HT-29 (cell line): ENCODE measurements at regions not wholly inside any gene's neighbourhood (a gene's known extent, or its start where the extent isn't known, plus 50 kb on each side); places are given as distances from the start of the nearest gene placed in this dataset.
"Not testable (repeated sequence)": the region's sequence is repeated elsewhere in the genome, so short reads cannot be mapped to it uniquely, and the experiment has no call there.

ENCODE experiments used
- DNase-seq: peaks from one replicate; pipeline ENCODE4 v3.0.0-alpha.2; 2015; ENCODE audit warnings: low spot score

GRCh38 chr2:133878326-133878725 is 310.1 kb upstream of the NCKAP5 start:
- no peak for DNase-seq

GRCh38 chr2:133879703-133880102 is 311.4 kb upstream of the NCKAP5 start:
- no peak for DNase-seq

GRCh38 chr2:133882159-133882558 is 313.9 kb upstream of the NCKAP5 start:
- DNase-seq: not testable (repeated sequence)

- no peak for DNase-seq
These were observed 316.6 kb upstream of the NCKAP5 start for GRCh38 chr2:133884739-133885381.

DNA sequence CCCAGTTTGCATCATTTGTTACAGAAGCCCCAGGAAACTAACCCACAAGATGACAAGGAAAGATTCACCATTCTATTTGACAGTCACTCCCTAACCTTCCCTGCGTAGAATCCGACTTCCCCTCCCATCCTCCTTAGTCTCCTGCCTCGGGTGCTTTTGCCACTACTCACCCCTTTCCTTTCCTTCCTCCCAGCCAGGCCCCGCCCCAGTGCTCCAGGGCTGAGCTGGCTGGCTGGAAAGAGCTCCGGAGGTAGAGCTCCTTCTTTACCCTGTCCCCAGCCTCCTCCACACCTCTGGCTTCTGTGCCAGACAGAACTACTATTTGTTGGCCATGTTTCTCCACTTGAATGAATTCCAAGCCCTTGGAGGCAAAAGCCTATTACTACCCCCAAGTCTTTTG is 317.6 kb upstream of the NCKAP5 start:
- no peak for DNase-seq

DNA sequence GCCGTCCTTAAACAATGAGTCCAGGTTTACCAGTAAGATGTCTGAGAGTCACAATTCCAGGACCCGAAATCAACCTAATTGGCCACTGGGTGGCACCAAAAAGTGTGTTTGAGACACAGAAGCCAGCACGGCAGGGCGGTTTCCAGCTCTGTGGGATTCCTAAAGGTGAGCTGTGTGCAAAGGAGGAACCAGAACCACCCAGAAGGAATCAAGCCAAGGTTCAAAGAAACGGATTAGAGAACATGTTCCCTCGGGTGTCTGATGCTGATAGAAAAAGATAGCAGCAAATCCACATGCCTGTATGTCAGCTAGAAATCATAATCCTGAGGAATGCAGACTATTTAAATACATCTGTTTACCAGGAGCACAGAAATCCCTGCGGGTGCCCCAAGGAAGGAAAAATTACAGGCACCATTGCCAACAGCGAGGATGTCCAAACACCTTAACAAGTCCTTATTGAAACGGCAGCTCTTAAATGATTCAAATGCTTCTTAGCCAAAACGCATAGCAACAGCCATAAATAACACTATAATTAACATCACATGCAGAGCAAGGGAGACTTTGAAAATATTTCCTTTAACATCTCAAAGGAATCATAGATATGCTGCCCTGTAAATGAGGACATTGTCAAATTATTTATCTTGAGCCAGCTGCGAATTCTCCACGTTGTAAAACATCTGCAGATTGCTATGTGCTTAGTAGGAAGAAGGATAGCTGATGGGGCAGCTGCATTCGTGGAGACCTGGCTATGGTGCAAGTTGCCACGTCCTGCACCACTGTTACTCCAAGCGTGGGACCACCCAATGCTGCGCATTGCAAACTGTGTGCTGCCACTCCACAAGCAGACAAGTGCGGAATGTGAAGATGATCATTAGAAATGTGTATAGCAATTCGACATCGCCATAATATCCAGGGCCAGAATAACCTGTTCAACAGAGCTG is 318.7 kb upstream of the NCKAP5 start:
- DNase-seq: peak; percentile 95

- no peak for DNase-seq
These were observed 319.4 kb upstream of the NCKAP5 start for GRCh38 chr2:133887676-133888040.

DNA sequence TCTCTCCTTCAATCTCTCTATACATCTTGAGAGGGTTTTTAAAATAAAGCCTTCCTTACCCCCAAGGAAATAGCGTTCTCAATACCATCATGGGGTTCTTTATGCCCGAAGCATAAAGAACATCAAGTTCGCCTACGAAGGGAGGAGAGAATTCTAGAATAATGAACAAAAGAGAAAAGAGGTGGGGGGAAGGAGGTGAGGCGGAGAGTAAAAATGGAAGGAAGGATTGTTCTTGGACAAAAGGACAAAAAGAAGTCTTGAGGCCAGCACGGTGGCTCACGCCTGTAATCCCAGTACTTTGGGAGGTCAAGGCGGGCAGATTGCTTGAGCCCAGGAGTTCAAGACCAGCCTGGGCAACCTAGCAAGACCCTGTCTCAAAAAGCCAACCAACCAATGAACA is 319.8 kb upstream of the NCKAP5 start:
- DNase-seq: no peak

DNA sequence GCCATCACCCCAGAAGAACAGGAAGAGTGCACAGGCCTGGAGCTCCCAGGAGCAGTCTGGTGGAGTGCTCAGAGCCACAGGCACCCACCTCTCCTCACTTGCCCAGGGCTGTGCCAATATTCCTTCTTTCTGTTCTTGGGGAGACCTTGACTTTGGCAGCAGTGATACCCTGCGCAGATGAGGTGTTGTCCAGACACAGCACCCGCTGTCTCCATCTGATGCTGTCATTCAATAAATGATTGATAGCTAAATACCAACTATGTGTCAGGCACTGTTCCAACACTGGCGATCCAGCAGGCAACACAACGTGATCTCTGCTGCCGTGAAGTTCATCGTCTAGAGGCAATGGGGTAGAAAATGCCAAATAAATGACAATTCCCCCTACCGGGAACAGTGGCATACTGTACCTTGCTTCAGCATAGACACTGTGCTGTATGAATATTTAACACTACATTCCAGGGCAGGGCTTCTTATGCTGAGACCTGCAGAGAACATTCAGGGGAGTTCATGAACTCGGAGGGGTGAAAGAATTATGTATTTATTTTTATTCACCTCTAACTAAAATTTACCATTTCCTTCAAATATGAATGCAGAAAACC is 320.5 kb upstream of the NCKAP5 start:
- DNase-seq: no peak

GRCh38 chr2:133892352-133892913 is 324.2 kb upstream of the NCKAP5 start:
- no peak for DNase-seq

DNA sequence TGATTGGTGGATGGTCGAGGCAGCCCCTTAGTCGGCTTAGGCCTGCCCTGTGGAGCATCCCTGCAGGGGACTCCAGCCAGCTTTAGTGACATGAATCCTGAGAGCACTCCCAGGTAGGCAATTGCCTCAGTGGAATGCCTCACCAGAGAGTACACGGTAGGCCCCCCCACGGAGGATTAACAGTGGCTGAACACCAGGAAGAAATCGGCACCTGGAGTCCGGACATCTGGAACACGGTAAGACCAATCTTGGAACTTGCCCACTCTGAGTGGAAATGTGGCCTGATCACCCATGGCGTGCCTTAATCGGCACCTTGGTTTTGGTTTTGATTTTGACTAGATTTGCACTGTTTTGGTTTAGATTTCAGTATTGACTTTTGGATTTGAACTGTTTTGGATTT is 326.2 kb upstream of the NCKAP5 start:
- DNase-seq: no peak

DNA sequence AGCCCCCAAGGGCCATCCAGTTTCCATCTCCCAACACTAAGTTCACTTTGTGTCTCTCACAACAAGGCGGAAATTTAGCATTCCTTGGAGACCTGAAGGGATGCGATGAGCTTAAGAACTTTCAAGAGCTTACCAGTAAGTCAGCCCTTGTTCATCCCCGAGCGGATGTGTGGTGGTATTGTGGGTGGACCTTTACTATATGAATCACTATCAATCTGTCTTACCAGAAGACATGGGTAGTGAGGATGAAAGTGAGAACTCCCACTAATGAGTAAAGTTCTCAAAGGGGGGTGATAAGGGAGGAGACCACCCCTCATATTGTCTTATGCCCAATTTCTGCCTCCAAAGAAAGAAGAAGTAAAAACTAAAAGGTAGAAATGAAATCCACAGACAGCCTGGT is 329.6 kb upstream of the NCKAP5 start:
- DNase-seq: not testable (repeated sequence)

DNA sequence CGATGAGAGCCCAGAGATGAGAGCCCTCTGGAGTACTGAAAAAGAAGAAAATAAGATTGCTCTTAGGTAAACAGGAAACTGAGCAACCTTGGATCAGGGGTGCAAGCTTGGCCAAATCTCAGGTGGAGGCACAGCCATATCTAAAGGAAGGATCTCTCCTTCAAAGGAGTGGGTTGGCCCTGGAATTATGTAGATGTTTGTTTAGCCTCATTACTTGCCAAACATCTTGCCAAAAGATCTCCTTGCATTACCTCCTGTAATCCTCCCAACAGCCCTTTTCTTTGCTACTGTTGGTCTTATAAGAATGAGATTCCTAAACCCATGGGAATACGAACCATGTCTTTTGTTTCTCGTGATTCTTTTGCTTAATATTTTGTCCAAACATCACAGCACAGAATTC is 332.6 kb upstream of the NCKAP5 start:
- no peak for DNase-seq

DNA sequence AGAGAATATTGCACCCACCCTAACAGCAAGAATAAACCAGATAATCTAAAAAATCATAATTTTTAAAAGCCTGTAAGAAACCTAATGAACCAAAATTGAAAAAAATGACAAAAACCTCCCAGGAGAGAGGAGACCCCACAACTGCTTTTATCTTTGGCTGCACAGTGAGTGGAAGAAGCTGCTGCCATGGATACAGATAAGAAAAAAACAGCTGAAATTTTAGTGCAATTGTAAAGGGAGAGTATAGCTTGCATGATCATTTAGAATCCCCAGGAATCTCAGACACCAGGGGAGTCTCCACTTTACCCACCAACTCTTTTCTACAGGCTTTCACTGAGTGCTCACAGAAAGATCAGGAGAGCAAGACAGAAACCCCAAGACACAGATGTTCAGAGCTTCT is 338.1 kb upstream of the NCKAP5 start:
- no peak for DNase-seq

GRCh38 chr2:133906926-133907325 is 338.7 kb upstream of the NCKAP5 start:
- no peak for DNase-seq

DNA sequence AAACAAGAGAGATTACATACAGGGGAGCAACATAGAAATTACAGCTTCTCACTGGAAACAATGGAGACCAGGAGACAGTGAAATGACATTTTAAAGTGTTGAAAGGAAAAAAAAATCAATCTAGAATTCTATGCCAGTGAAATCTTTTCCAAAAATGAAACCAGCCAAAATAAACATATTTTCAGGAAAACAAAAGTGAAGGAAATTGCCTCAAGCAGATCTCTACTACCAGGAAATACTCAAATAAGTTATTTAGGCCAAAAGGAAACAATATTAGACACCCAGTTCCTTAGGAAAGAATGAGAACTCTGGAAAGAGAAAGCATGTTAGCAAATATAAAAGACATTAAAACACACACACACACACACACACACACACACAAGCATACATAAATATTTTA is 339.9 kb upstream of the NCKAP5 start:
- DNase-seq: no peak

- DNase-seq: no peak
These were observed 335.7 kb upstream of the MGAT5 start for GRCh38 chr2:133918141-133918540.

- DNase-seq: no peak
These were observed 334.6 kb upstream of the MGAT5 start for GRCh38 chr2:133919285-133919684.

GRCh38 chr2:133927894-133928293 is 326.0 kb upstream of the MGAT5 start:
- DNase-seq: no peak

- no peak for DNase-seq
These were observed 317.8 kb upstream of the MGAT5 start for GRCh38 chr2:133936096-133936495.

- no peak for DNase-seq
These were observed 317.3 kb upstream of the MGAT5 start for GRCh38 chr2:133936601-133937000.

DNA sequence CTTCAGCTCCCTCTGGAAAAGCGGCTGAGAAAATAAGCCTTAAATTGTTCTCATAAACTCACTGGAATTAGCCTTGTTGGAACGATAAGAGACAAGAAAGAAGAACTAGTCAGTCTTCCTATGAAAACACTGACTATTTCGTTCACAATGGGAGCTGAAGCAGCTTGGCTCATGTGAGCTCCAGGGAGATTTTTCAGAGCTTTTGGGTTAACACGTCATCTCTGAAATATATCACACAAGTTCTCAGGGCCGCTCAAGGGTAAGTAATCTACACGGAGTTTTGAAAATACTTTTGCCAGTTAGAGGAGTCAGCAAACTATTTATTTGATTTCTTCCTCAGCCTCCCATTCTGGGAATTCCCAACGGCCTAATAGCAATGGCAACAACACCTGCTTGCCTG is 316.2 kb upstream of the MGAT5 start:
- no peak for DNase-seq
